ENCODE measurements at regions not wholly inside any gene's neighbourhood (a gene's known extent, or its start where the extent isn't known, plus 50 kb on each side); places are given as distances from the start of the nearest gene placed in this dataset.

GRCh38 chr2:45212953-45213635 lies 203.8 kb upstream of the SIX2 start:
- TF ChIP-seq CTCF (IDR thresholded peaks at IDR 0.05) (no peak), POLR2A (IDR thresholded peaks at IDR 0.05) (no peak)

Data from heart left ventricle (tissue), 13 donors.